Nephron (organoid): ENCODE measurements at regions not wholly inside any gene's neighbourhood (a gene's known extent, or its start where the extent isn't known, plus 50 kb on each side); places are given as distances from the start of the nearest gene placed in this dataset.

Source experiments
- H3K27ac Mint-ChIP-seq, 3 experiments: 2 replicates each; pipeline ENCODE4 v1.8.0; 2020; ENCODE audit warnings: mixed read lengths in 3 of 3, mild to moderate bottlenecking in 2 of 3, moderate library complexity in 1 of 3
- H3K27me3 Mint-ChIP-seq: 2 replicates; pipeline ENCODE4 v1.8.0; 2021; ENCODE audit warnings: low read depth, mild to moderate bottlenecking, moderate library complexity, mixed read lengths
- H3K36me3 Mint-ChIP-seq: 2 replicates; pipeline ENCODE4 v1.8.0; 2020; ENCODE audit warnings: low read depth, mixed read lengths
- H3K4me1 Mint-ChIP-seq: 2 replicates; pipeline ENCODE4 v1.8.0; 2020; ENCODE audit warnings: mixed read lengths
- H3K4me3 Mint-ChIP-seq, 3 experiments: 2 replicates each; pipeline ENCODE4 v1.8.0; 2020; ENCODE audit warnings: mild to moderate bottlenecking in 3 of 3, mixed read lengths in 3 of 3, moderate library complexity in 2 of 3
- H3K9me3 Mint-ChIP-seq: 2 replicates; pipeline ENCODE4 v1.8.0; 2020; ENCODE audit warnings: mixed read lengths
- TF ChIP-seq, protein P1 (sequence below), 3 experiments: fragments of 200-600 bp; sonication (generic); IDR thresholded peaks; one replicate each; pipeline ENCODE4 v1.5.0; 2021; ENCODE audit warnings: antibody characterized with exemption in 3 of 3; ENCODE audit not compliant: unreplicated experiment in 3 of 3

DNA sequence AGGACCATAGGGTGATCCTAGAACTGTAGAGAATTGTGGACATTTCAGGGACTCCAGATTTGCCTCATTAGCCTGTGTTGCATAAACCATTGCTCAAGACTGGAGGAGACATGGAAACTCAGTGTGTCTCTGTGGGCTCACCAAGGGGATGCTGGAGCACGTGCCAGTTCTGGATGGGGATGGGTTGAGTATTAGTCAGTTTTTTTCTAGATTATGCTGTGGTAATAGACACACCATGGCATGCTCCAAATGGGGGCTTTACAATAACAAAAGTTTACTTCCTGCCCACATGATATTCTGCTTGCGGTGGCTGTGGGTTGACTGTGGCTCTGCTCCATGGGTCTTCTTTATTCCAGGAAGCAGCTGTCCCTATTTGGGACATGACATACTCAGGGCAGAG lies 125.4 kb downstream of the FOXD2 start:
- Mint-ChIP-seq H3K27ac (peak overlapping the region in 1 of 3 experiments; percentile 15), H3K36me3 (no peaks in the 10 kb centered on the region), H3K4me1 (peaks cover 41% of the 10 kb centered on the region), H3K4me3 (no peak overlapping the region), H3K27me3 (peaks cover 65% of the 10 kb centered on the region), H3K9me3 (no peaks in the 10 kb centered on the region)
- TF ChIP-seq, protein P1, sequence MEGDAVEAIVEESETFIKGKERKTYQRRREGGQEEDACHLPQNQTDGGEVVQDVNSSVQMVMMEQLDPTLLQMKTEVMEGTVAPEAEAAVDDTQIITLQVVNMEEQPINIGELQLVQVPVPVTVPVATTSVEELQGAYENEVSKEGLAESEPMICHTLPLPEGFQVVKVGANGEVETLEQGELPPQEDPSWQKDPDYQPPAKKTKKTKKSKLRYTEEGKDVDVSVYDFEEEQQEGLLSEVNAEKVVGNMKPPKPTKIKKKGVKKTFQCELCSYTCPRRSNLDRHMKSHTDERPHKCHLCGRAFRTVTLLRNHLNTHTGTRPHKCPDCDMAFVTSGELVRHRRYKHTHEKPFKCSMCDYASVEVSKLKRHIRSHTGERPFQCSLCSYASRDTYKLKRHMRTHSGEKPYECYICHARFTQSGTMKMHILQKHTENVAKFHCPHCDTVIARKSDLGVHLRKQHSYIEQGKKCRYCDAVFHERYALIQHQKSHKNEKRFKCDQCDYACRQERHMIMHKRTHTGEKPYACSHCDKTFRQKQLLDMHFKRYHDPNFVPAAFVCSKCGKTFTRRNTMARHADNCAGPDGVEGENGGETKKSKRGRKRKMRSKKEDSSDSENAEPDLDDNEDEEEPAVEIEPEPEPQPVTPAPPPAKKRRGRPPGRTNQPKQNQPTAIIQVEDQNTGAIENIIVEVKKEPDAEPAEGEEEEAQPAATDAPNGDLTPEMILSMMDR (IDR thresholded peaks at IDR 0.05; ENCODE audit: unreplicated experiment in 3 of 3): no peak

DNA sequence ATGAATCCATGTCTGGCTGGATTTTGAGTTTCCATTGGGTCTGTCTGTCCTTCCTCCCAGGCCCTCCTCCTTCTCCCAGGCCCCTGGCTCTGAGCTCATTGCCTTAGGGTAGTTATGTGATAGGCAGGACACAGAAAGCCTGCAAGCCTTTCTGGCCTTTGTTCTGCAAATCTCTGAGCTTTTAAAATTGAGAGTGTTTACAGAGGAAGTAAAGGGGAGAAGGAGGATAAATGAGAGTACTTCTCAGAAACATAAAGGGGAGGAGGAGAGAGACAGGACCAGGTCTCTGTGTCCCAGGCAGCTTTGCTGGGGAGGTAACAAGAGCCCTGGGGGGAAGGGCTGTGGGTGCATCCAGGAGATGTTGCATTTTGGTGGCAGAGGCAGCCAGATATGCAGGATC lies 126.7 kb downstream of the FOXD2 start:
- no peak overlapping the region for H3K4me3 Mint-ChIP-seq
- no peaks in the 10 kb centered on the region for H3K9me3 Mint-ChIP-seq
- H3K36me3 Mint-ChIP-seq: no peaks in the 10 kb centered on the region
- peaks cover 37% of the 10 kb centered on the region for H3K4me1 Mint-ChIP-seq
- TF ChIP-seq, protein P1 (IDR thresholded peaks at IDR 0.05; ENCODE audit: unreplicated experiment in 3 of 3): no peak
- peaks cover 57% of the 10 kb centered on the region for H3K27me3 Mint-ChIP-seq
- peak overlapping the region; percentile 16 to 64 (median 60) for H3K27ac Mint-ChIP-seq

DNA sequence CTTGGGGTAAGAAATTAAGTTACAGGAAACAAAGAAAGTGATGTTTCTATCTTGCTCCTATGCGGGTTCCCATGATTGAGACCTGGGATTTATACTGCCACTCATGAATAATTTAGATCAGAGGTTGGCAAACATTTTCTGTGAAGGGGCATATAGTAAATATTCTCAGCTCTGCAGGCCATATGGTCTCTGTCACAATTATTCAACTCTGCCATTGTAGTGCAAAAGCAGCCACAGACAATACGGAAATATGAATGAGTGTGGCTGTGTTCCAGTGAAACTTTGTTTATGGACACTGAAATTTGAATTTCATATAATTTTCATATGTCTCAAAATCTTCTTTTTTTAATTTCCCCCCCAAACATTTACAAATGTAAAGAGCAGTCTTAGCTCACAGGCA lies 127.2 kb downstream of the FOXD2 start:
- H3K4me3 Mint-ChIP-seq: no peak overlapping the region
- peaks cover 63% of the 10 kb centered on the region for H3K27me3 Mint-ChIP-seq
- H3K27ac Mint-ChIP-seq: peak overlapping the region; percentile 16 to 64 (median 33)
- peaks cover 39% of the 10 kb centered on the region for H3K4me1 Mint-ChIP-seq
- no peaks in the 10 kb centered on the region for H3K9me3 Mint-ChIP-seq
- no peaks in the 10 kb centered on the region for H3K36me3 Mint-ChIP-seq
- TF ChIP-seq, protein P1 (IDR thresholded peaks at IDR 0.05; ENCODE audit: unreplicated experiment in 3 of 3): no peak

DNA sequence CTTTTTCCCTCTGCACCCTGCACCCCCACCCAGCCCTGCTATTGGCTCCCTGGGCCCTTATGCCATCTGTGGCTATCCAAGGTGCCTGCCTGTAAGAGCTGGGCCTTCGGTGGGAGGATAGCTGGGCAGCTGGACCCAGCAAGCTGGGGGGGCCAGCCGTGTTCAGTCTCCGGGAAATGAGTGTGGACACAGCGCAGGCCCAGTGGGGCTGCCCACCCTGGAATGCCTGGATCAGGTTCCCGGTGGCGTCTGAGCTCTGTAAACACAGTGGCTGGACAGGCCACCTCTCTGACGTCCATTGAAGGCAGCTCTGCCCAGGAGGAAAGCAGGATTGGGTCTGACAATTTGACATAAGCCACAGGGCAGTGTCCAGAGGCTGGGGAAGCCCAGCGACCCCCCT lies 127.8 kb downstream of the FOXD2 start:
- no peaks in the 10 kb centered on the region for H3K36me3 Mint-ChIP-seq
- no peak overlapping the region for H3K4me3 Mint-ChIP-seq
- H3K9me3 Mint-ChIP-seq: no peaks in the 10 kb centered on the region
- TF ChIP-seq, protein P1 (IDR thresholded peaks at IDR 0.05; ENCODE audit: unreplicated experiment in 3 of 3): no peak
- H3K4me1 Mint-ChIP-seq: peaks cover 40% of the 10 kb centered on the region
- peaks cover 63% of the 10 kb centered on the region for H3K27me3 Mint-ChIP-seq
- H3K27ac Mint-ChIP-seq: no peak overlapping the region

DNA sequence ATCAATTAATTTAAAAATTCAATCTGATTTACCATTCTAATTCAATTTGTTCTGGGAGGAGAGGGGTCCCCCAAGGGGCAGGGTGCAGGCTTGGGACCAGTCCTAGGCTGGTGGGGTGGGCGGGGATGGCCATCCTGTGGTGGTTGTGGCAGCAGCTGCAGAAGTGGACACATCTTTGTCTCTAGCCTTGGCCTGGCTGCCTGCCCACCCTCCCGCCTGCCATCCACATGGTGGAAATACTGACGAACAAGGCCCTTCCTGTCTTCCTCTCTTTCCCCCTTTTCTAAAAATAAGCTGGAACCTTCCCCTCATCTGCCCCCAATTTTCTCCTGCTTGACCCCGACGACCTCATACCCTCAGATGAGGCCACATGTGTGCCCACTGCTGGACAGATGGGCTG lies 130.9 kb downstream of the FOXD2 start:
- H3K4me1 Mint-ChIP-seq: peaks cover 36% of the 10 kb centered on the region
- H3K9me3 Mint-ChIP-seq: no peaks in the 10 kb centered on the region
- peaks cover 62% of the 10 kb centered on the region for H3K27me3 Mint-ChIP-seq
- no peak overlapping the region for H3K27ac Mint-ChIP-seq
- H3K4me3 Mint-ChIP-seq: no peak overlapping the region
- no peaks in the 10 kb centered on the region for H3K36me3 Mint-ChIP-seq
- TF ChIP-seq, protein P1 (IDR thresholded peaks at IDR 0.05; ENCODE audit: unreplicated experiment in 3 of 3): no peak

DNA sequence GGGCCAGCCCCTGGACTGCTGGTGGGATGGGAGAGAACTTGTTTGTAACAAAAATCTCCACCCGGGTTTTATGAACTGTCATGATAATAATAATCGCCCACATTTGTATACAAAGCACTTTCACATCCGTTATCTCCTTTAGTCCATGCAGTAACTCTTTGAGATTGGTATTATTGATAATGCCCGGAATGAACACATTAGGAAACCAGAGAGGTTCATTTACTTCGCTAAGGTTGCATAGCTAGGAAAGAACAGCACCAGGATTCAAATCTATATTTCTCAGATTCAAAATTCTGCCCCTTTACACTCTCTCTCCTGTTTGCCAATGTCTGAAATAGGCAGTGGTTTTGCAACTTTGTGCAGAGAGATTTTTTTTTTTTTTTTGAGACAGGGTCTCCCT lies 131.4 kb downstream of the FOXD2 start:
- no peak overlapping the region for H3K27ac Mint-ChIP-seq
- TF ChIP-seq, protein P1 (IDR thresholded peaks at IDR 0.05; ENCODE audit: unreplicated experiment in 3 of 3): no peak
- no peaks in the 10 kb centered on the region for H3K9me3 Mint-ChIP-seq
- H3K36me3 Mint-ChIP-seq: no peaks in the 10 kb centered on the region
- peaks cover 64% of the 10 kb centered on the region for H3K27me3 Mint-ChIP-seq
- H3K4me3 Mint-ChIP-seq: no peak overlapping the region
- peaks cover 36% of the 10 kb centered on the region for H3K4me1 Mint-ChIP-seq
